Activated naive CD8-positive, alpha-beta T cell treated with anti-CD3 and anti-CD28 coated beads for 36 hours (primary cell): ENCODE measurements at regions not wholly inside any gene's neighbourhood (a gene's known extent, or its start where the extent isn't known, plus 50 kb on each side); places are given as distances from the start of the nearest gene placed in this dataset.
"Not testable (repeated sequence)": the region's sequence is repeated elsewhere in the genome, so short reads cannot be mapped to it uniquely, and the experiment has no call there.

Experiments used
- DNase-seq: peaks from one replicate; pipeline ENCODE4 v3.0.0; 2021
- H3K27ac Mint-ChIP-seq: one replicate; pipeline ENCODE4 v1.8.0; 2022; ENCODE audit warnings: mild to moderate bottlenecking, moderate library complexity, mixed read lengths
- H3K27me3 Mint-ChIP-seq: one replicate; pipeline ENCODE4 v1.8.0; 2022; ENCODE audit warnings: mild to moderate bottlenecking, mixed read lengths
- H3K36me3 Mint-ChIP-seq: one replicate; pipeline ENCODE4 v1.8.0; 2021; ENCODE audit warnings: mild to moderate bottlenecking, mixed read lengths
- H3K4me1 Mint-ChIP-seq: one replicate; pipeline ENCODE4 v1.8.0; 2021; ENCODE audit warnings: mixed read lengths
- H3K4me3 Mint-ChIP-seq: one replicate; pipeline ENCODE4 v1.8.0; 2022; ENCODE audit warnings: mild to moderate bottlenecking, moderate library complexity, mixed read lengths
- H3K9me3 Mint-ChIP-seq: one replicate; pipeline ENCODE4 v1.8.0; 2022; ENCODE audit warnings: mixed read lengths

- H3K4me1 Mint-ChIP-seq, result no peaks in the 10 kb centered on the region
- no peaks in the 10 kb centered on the region for H3K27me3 Mint-ChIP-seq
- peaks cover 10% of the 10 kb centered on the region for H3K9me3 Mint-ChIP-seq
- no peaks in the 10 kb centered on the region for H3K36me3 Mint-ChIP-seq
- no peak overlapping the region for H3K27ac Mint-ChIP-seq
- no peak for DNase-seq
- H3K4me3 Mint-ChIP-seq, result no peak overlapping the region
These were observed 591.1 kb downstream of the DTWD2 start for GRCh38 chr5:118397236-118397635.

DNA sequence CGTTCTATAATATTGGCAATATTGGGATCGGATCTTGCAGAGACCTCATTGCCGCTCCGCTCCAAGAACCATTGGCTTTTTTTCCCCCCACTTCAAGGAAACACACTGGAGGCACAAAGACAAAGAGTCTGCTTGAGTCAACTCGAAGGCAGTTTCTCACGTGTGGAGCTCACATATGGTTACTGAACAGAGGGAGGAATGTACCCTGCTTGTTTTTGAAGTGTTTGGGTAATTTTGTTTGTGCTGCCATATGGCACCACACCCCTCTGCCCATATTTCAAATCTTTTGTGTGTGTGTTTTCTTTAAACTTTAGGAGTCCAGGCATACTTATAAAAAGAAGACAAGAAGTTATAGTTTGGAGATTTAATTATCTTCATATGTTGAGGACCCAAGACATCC lies 595.9 kb downstream of the DTWD2 start:
- H3K4me1 Mint-ChIP-seq, result no peaks in the 10 kb centered on the region
- no peak overlapping the region for H3K4me3 Mint-ChIP-seq
- no peaks in the 10 kb centered on the region for H3K27me3 Mint-ChIP-seq
- no peak overlapping the region for H3K27ac Mint-ChIP-seq
- peaks cover 5% of the 10 kb centered on the region for H3K9me3 Mint-ChIP-seq
- DNase-seq, result no peak
- H3K36me3 Mint-ChIP-seq, result no peaks in the 10 kb centered on the region

GRCh38 chr5:118382931-118383330 lies 605.4 kb downstream of the DTWD2 start:
- not testable (repeated sequence) for H3K9me3 Mint-ChIP-seq, H3K4me1 Mint-ChIP-seq, DNase-seq, H3K4me3 Mint-ChIP-seq, H3K27me3 Mint-ChIP-seq, H3K27ac Mint-ChIP-seq, H3K36me3 Mint-ChIP-seq

- Mint-ChIP-seq H3K4me3 (no peak overlapping the region), H3K27ac (no peak overlapping the region), H3K27me3 (no peaks in the 10 kb centered on the region), H3K9me3 (no peaks in the 10 kb centered on the region), H3K36me3 (no peaks in the 10 kb centered on the region), H3K4me1 (no peaks in the 10 kb centered on the region)
- no peak for DNase-seq
These were observed 608.9 kb downstream of the DTWD2 start for GRCh38 chr5:118379470-118379869.

- no peaks in the 10 kb centered on the region for H3K27me3 Mint-ChIP-seq
- no peak overlapping the region for H3K4me3 Mint-ChIP-seq
These were observed 609.4 kb downstream of the DTWD2 start for GRCh38 chr5:118378959-118379358.

DNA sequence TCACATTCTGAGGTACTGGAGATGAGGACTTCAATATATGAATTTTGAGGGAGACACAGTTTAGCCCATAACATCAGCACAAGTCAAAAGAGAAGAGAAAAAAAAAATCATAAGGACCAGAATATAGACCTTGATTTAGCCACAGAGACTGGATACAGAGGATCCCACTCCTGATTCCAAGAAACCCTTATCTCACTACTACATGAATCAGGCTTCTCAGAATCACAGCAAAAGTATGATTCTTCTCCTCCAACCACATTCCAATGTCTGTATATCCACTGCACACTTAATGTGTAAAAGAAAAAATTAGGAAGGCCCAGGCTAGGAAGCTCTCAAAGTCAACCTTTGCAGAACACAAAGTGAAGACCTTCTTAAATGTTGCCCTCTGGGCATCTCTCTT lies 610.9 kb downstream of the DTWD2 start:
- Mint-ChIP-seq H3K4me1 (no peaks in the 10 kb centered on the region), H3K27ac (no peak overlapping the region), H3K4me3 (no peak overlapping the region), H3K9me3 (no peaks in the 10 kb centered on the region), H3K27me3 (no peaks in the 10 kb centered on the region), H3K36me3 (no peaks in the 10 kb centered on the region)
- DNase-seq, result no peak

More at GRCh38 chr5:118378959-118379358, 609.4 kb downstream of the DTWD2 start:
- Mint-ChIP-seq H3K9me3 (no peaks in the 10 kb centered on the region), H3K4me1 (no peaks in the 10 kb centered on the region), H3K36me3 (no peaks in the 10 kb centered on the region), H3K27ac (no peak overlapping the region)
- no peak for DNase-seq

DNA sequence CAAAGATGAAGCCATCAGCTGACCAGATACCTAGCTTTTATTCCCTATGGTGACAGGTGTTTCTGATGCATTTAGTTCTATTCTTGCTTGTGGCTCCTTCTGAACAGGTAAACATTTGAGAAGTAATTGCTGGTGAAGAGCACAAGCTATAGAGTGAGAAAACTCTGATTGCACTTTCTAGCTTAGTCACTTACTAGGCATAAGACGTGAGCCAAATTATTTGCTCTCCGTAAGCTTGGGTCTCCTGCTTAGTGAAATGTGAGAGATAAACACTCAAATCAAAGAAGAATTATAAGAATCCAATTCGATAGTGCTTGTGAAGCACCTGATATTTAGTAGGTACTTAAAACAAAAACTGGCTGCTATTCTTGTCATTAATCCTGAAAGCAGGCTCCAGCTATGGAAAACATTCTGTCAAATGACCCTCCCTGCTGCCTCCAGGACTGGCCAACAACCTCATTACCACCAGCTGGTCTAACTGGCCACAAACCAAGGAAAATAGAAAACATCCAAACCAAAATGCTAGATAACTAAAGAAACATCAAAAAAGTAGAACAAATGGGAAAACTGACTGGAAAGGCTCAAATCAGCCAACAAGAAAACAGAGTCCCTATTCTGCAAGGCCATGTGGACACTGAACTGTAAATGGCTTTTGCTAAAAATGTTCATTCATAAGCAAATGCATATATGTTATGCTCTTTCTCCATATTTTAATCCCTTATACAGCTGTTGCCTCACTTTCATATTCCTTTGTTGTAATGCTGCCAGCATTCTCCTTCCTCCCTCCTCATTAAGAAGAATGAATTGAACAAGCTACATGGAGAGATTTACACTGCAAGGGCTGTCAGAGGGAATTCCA lies 616.1 kb downstream of the DTWD2 start:
- Mint-ChIP-seq H3K4me3 (no peak overlapping the region), H3K36me3 (no peaks in the 10 kb centered on the region), H3K4me1 (no peaks in the 10 kb centered on the region), H3K27ac (no peak overlapping the region), H3K9me3 (no peaks in the 10 kb centered on the region), H3K27me3 (no peaks in the 10 kb centered on the region)
- no peak for DNase-seq

DNA sequence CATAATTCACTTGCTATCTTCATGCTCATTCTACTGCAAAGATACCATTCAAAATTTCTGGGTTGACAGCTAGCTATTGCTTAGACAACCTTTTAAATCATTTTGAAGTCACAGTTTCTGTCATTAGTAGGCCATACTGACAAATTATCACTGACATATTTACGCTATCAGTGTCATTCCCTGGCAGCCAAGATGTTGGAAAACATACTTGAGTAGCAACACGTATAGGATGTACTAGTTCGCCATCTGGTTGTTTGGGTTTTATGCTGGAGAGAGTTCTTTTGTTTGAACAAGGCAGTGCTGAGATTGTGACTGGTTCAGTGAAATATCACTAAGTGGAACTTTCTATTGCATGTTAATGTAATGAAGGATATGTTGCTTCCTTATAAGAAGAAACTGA lies 621.9 kb downstream of the DTWD2 start:
- DNase-seq, result no peak
- Mint-ChIP-seq H3K4me1 (no peaks in the 10 kb centered on the region), H3K27me3 (no peaks in the 10 kb centered on the region), H3K36me3 (no peaks in the 10 kb centered on the region), H3K9me3 (no peaks in the 10 kb centered on the region), H3K4me3 (no peak overlapping the region), H3K27ac (no peak overlapping the region)

DNA sequence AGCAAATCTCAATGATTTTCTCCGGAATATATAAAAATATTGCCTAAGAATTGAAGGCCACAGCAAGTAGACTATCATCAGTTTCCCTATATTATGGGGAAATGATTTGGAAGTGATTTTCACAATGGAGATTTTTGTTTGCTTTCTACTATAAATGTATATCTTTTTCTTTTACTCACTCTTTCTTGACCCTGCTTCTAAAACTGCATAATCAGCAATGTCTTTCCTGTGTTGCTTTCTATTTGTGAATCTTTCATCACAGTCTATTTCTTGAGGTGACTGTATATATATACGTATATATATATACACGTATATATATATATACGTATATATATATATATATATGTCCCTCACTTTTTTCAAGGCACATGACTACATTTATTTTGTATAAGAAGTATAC lies 622.6 kb downstream of the DTWD2 start:
- H3K9me3 Mint-ChIP-seq, result no peaks in the 10 kb centered on the region
- no peaks in the 10 kb centered on the region for H3K27me3 Mint-ChIP-seq
- H3K4me1 Mint-ChIP-seq, result no peaks in the 10 kb centered on the region
- no peak for DNase-seq
- H3K27ac Mint-ChIP-seq, result no peak overlapping the region
- H3K36me3 Mint-ChIP-seq, result no peaks in the 10 kb centered on the region
- H3K4me3 Mint-ChIP-seq, result no peak overlapping the region

GRCh38 chr5:118354797-118355196 lies 633.5 kb downstream of the DTWD2 start:
- H3K9me3 Mint-ChIP-seq, result no peaks in the 10 kb centered on the region
- H3K27me3 Mint-ChIP-seq, result no peaks in the 10 kb centered on the region
- H3K4me3 Mint-ChIP-seq, result no peak overlapping the region
- no peaks in the 10 kb centered on the region for H3K36me3 Mint-ChIP-seq
- DNase-seq, result no peak
- no peaks in the 10 kb centered on the region for H3K4me1 Mint-ChIP-seq
- no peak overlapping the region for H3K27ac Mint-ChIP-seq

DNA sequence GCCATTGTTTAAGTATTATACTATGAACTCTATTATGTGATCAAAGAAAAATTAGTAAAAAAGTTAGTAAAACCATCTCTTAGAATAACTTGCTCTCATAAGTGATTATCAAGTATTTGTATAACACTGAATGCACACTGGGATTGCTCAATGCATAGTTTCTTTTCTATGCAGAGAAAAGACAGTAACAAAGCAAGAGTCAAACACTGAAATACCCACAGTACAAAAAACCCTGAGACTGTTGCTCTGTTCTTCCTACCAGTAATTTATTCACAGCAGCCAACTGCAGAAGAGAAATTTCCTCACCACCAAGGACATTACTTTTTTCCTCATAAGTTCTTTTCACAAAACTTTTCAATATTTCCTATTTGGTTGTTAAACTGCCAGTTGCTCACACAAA lies 634.4 kb downstream of the DTWD2 start:
- no peak overlapping the region for H3K27ac Mint-ChIP-seq
- no peaks in the 10 kb centered on the region for H3K36me3 Mint-ChIP-seq
- no peaks in the 10 kb centered on the region for H3K4me1 Mint-ChIP-seq
- no peak for DNase-seq
- H3K4me3 Mint-ChIP-seq, result no peak overlapping the region
- H3K9me3 Mint-ChIP-seq, result no peaks in the 10 kb centered on the region
- no peaks in the 10 kb centered on the region for H3K27me3 Mint-ChIP-seq

DNA sequence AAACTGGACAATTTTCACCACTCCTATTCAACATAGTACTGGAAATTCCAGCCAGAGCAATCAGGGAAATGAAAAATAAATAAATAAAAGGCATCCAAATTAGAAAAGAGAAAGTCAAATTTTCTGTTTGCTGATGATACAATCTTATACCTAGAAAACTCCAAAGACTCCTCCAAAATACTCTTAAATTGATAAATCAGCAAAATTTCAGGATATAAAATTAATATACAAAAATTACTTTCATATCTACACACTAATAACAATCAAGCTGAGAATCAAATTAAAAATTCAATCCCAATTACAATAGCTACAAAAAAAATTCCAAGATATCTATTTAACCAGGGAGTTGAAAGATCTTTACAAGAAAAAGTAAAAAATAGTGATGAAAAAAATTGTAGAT lies 651.9 kb downstream of the DTWD2 start:
- no peak for DNase-seq
- Mint-ChIP-seq H3K4me1 (no peaks in the 10 kb centered on the region), H3K36me3 (no peaks in the 10 kb centered on the region), H3K27ac (no peak overlapping the region), H3K4me3 (no peak overlapping the region), H3K27me3 (no peaks in the 10 kb centered on the region), H3K9me3 (peaks cover 1% of the 10 kb centered on the region)

DNA sequence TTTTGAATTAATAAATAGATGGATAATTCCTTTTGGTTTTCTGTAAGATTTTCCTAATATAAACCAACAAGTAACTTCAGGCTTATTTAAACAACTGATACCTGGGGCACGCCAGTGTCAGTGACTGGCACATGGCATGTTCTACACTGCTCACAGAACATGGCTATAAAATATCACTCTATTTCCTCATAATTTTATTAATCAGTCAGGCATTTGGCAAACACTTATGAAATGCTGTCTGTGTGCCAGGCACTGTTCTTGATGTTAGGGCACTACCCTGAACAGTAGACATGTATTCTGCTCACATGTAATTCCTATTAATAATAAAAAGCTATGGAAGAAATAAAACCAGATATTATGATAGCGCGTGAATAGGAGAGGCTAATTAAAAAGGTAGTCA lies 661.0 kb downstream of the DTWD2 start:
- no peak for DNase-seq
- peaks cover 4% of the 10 kb centered on the region for H3K9me3 Mint-ChIP-seq
- no peaks in the 10 kb centered on the region for H3K36me3 Mint-ChIP-seq
- H3K27me3 Mint-ChIP-seq, result no peaks in the 10 kb centered on the region
- no peaks in the 10 kb centered on the region for H3K4me1 Mint-ChIP-seq
- H3K27ac Mint-ChIP-seq, result no peak overlapping the region
- no peak overlapping the region for H3K4me3 Mint-ChIP-seq

GRCh38 chr5:118326481-118327045 lies 661.8 kb downstream of the DTWD2 start:
- DNase-seq, result no peak
- H3K9me3 Mint-ChIP-seq, result peaks cover 7% of the 10 kb centered on the region
- H3K36me3 Mint-ChIP-seq, result no peaks in the 10 kb centered on the region
- no peaks in the 10 kb centered on the region for H3K4me1 Mint-ChIP-seq
- H3K27ac Mint-ChIP-seq, result no peak overlapping the region
- H3K27me3 Mint-ChIP-seq, result no peaks in the 10 kb centered on the region
- no peak overlapping the region for H3K4me3 Mint-ChIP-seq

GRCh38 chr5:118325931-118326330 lies 662.4 kb downstream of the DTWD2 start:
- H3K36me3 Mint-ChIP-seq, result no peaks in the 10 kb centered on the region
- DNase-seq, result no peak
- H3K27ac Mint-ChIP-seq, result no peak overlapping the region
- H3K4me3 Mint-ChIP-seq, result no peak overlapping the region
- peaks cover 7% of the 10 kb centered on the region for H3K9me3 Mint-ChIP-seq
- no peaks in the 10 kb centered on the region for H3K4me1 Mint-ChIP-seq
- H3K27me3 Mint-ChIP-seq, result no peaks in the 10 kb centered on the region

- not testable (repeated sequence) for H3K36me3 Mint-ChIP-seq, H3K9me3 Mint-ChIP-seq, H3K27me3 Mint-ChIP-seq, H3K4me3 Mint-ChIP-seq, H3K27ac Mint-ChIP-seq, DNase-seq, H3K4me1 Mint-ChIP-seq
These were observed 664.6 kb downstream of the DTWD2 start for GRCh38 chr5:118323723-118324122.
